ENCODE measurements at regions not wholly inside any gene's neighbourhood (a gene's known extent, or its start where the extent isn't known, plus 50 kb on each side); places are given as distances from the start of the nearest gene placed in this dataset.

GRCh38 chrX:144810539-144810938 is 436.8 kb upstream of the SPANXN1 start:
- Histone ChIP-seq H3K27me3 (ENCODE audit: control insufficient read depth in 1 of 2, insufficient read depth in 2 of 2, low read length in 2 of 2) (no peaks in the 10 kb centered on the region), H3K4me3 (ENCODE audit: low read length) (no peak overlapping the region), H3K9me3 (ENCODE audit: control insufficient read depth in 1 of 2, insufficient read depth in 1 of 2, low read length in 2 of 2) (no peaks in the 10 kb centered on the region), H3K36me3 (ENCODE audit: insufficient read depth, low read length) (no peaks in the 10 kb centered on the region), H3K27ac (ENCODE audit: low read depth in 1 of 2, low read length in 2 of 2) (no peak overlapping the region), H3K4me1 (ENCODE audit: insufficient read depth, low read length) (no peaks in the 10 kb centered on the region)
- no peak for DNase-seq
- no peak overlapping the region for H3K27ac Mint-ChIP-seq
- no peaks in the 10 kb centered on the region for H3K9me3 Mint-ChIP-seq
- H3K4me1 Mint-ChIP-seq (ENCODE audit: low read depth), result no peaks in the 10 kb centered on the region
- no peaks in the 10 kb centered on the region for H3K27me3 Mint-ChIP-seq
- ChIA-PET CTCF (no interaction called here), POLR2A (no interaction called here)
- H3K36me3 Mint-ChIP-seq (ENCODE audit: low read depth), result no peaks in the 10 kb centered on the region
- H3K4me3 Mint-ChIP-seq, result no peak overlapping the region
- TF ChIP-seq, protein P1, sequence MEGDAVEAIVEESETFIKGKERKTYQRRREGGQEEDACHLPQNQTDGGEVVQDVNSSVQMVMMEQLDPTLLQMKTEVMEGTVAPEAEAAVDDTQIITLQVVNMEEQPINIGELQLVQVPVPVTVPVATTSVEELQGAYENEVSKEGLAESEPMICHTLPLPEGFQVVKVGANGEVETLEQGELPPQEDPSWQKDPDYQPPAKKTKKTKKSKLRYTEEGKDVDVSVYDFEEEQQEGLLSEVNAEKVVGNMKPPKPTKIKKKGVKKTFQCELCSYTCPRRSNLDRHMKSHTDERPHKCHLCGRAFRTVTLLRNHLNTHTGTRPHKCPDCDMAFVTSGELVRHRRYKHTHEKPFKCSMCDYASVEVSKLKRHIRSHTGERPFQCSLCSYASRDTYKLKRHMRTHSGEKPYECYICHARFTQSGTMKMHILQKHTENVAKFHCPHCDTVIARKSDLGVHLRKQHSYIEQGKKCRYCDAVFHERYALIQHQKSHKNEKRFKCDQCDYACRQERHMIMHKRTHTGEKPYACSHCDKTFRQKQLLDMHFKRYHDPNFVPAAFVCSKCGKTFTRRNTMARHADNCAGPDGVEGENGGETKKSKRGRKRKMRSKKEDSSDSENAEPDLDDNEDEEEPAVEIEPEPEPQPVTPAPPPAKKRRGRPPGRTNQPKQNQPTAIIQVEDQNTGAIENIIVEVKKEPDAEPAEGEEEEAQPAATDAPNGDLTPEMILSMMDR (IDR thresholded peaks at IDR 0.05), result no peak
- intact Hi-C loops (cut with DNase I, micrococcal nuclease), result no loop called here
- no peak for ATAC-seq (ENCODE audit: poor library complexity)

- Histone ChIP-seq H3K27me3 (ENCODE audit: control insufficient read depth in 1 of 2, insufficient read depth in 2 of 2, low read length in 2 of 2) (no peaks in the 10 kb centered on the region), H3K9me3 (ENCODE audit: control insufficient read depth in 1 of 2, insufficient read depth in 1 of 2, low read length in 2 of 2) (no peaks in the 10 kb centered on the region), H3K4me3 (ENCODE audit: low read length) (no peak overlapping the region), H3K4me1 (ENCODE audit: insufficient read depth, low read length) (no peaks in the 10 kb centered on the region), H3K36me3 (ENCODE audit: insufficient read depth, low read length) (no peaks in the 10 kb centered on the region), H3K27ac (ENCODE audit: low read depth in 1 of 2, low read length in 2 of 2) (no peak overlapping the region)
- ChIA-PET CTCF (no interaction called here), POLR2A (no interaction called here)
- Mint-ChIP-seq H3K4me1 (ENCODE audit: low read depth) (no peaks in the 10 kb centered on the region), H3K36me3 (ENCODE audit: low read depth) (no peaks in the 10 kb centered on the region), H3K4me3 (no peak overlapping the region), H3K27me3 (no peaks in the 10 kb centered on the region), H3K27ac (no peak overlapping the region), H3K9me3 (peaks cover 3% of the 10 kb centered on the region)
- TF ChIP-seq, protein P1 (IDR thresholded peaks at IDR 0.05), result no peak
- intact Hi-C loops (cut with DNase I, micrococcal nuclease), result no loop called here
- DNase-seq (no peak), ATAC-seq (ENCODE audit: poor library complexity) (no peak)
Observed at GRCh38 chrX:144819406-144819805, 427.9 kb upstream of the SPANXN1 start.

- no peaks in the 10 kb centered on the region for H3K27me3 ChIP-seq (ENCODE audit: control insufficient read depth in 1 of 2, insufficient read depth in 2 of 2, low read length in 2 of 2)
- no peak overlapping the region for H3K4me3 ChIP-seq (ENCODE audit: low read length)
- Mint-ChIP-seq H3K4me3 (no peak overlapping the region), H3K27ac (no peak overlapping the region), H3K27me3 (no peaks in the 10 kb centered on the region), H3K9me3 (peaks cover 2% of the 10 kb centered on the region), H3K36me3 (ENCODE audit: low read depth) (no peaks in the 10 kb centered on the region), H3K4me1 (ENCODE audit: low read depth) (no peaks in the 10 kb centered on the region)
- no peak overlapping the region for H3K27ac ChIP-seq (ENCODE audit: low read depth in 1 of 2, low read length in 2 of 2)
- ChIA-PET POLR2A (no interaction called here), CTCF (no interaction called here)
- TF ChIP-seq, protein P1 (IDR thresholded peaks at IDR 0.05), result no peak
- H3K9me3 ChIP-seq (ENCODE audit: control insufficient read depth in 1 of 2, insufficient read depth in 1 of 2, low read length in 2 of 2), result no peaks in the 10 kb centered on the region
- no peaks in the 10 kb centered on the region for H3K4me1 ChIP-seq (ENCODE audit: insufficient read depth, low read length)
- H3K36me3 ChIP-seq (ENCODE audit: insufficient read depth, low read length), result no peaks in the 10 kb centered on the region
- ATAC-seq (ENCODE audit: poor library complexity) (no peak), DNase-seq (no peak)
- intact Hi-C loops (cut with DNase I, micrococcal nuclease), result no loop called here
Observed at GRCh38 chrX:144840616-144841015, 406.7 kb upstream of the SPANXN1 start.

Measured in CD4-positive, alpha-beta T cell (primary cell).